HEK293T (cell line): ENCODE measurements at regions not wholly inside any gene's neighbourhood (a gene's known extent, or its start where the extent isn't known, plus 50 kb on each side); places are given as distances from the start of the nearest gene placed in this dataset.

Experiments used
- BHLHE40 ChIP-seq: fragments of 450-650 bp; IDR thresholded peaks from 2 replicates; pipeline ENCODE4 v1.6.1; 2016; ENCODE audit warnings: mild to moderate bottlenecking, moderate library complexity, borderline replicate concordance
- ELF4 ChIP-seq: fragments of 450-650 bp; IDR thresholded peaks from 2 replicates; pipeline ENCODE4 v1.6.1; 2017; ENCODE audit warnings: antibody characterized with exemption
- FOXK2 ChIP-seq: fragments of 450-650 bp; IDR thresholded peaks from 2 replicates; pipeline ENCODE4 v1.6.1; 2016; ENCODE audit warnings: mild to moderate bottlenecking
- ZNF384 ChIP-seq: fragments of 450-650 bp; IDR thresholded peaks from 2 replicates; pipeline ENCODE4 v1.6.1; 2016

- no peak for TF ChIP-seq BHLHE40
- TF ChIP-seq FOXK2: no peak
- no peak for TF ChIP-seq ZNF384
- TF ChIP-seq ELF4: no peak
Measured at GRCh38 chr18:10065296-10065695, 151.5 kb downstream of the VAPA start.
